ENCODE measurements at regions not wholly inside any gene's neighbourhood (a gene's known extent, or its start where the extent isn't known, plus 50 kb on each side); places are given as distances from the start of the nearest gene placed in this dataset.
A peak's percentile ranks its signal among the peaks of the same experiment; 100 is the strongest.

DNA sequence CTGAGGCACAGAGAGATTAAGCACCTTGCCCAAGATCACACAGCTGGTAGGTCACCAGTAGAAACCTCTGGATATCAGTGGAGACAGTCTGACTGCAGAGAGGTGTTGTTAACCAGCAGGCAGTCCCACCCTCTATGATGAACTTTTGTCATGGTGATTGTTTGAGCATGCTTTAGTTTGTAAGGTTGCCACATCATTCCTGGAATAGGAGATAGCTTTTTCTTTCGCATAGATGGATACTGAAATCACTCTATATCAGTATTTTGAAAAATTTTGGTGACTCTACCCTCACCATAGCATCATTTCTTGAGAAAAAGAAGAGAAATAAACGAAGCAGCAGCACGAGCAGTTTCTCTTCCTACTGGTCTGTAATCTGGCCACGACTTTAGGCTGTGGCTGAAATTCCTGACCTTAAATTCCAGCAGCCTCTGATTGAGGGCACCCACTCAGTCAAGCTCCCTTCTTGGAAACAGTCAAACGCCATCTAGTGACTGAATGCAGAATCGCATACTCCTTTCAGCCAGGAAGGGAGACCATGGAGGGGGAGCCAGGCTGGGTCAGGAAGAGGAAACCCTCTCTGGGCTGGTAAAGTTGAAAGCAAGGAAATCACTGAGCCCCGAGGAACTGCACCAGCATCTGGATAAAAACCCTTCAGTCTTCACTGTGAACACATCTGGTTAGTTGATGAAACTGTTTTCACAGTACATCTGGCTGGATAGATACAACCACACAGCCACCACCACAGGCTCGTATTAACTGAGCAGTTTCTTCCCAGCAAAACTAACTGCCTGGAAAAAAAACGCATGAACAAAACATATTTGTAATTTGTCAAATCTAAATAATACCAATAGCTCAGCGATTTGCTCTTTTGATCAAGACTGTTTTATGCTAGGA is 108.5 kb upstream of the XYLT1 start:
- 11% methylated on average over 6 of the region's 10 CpGs for WGBS (ENCODE audit: insufficient coverage)
- POLR2A ChIA-PET = interaction anchor here (0.7 kb wide), 1 partner anchor 46 kb away, joined by 4 read pairs; no protein-coding TSS in a partner anchor

DNA sequence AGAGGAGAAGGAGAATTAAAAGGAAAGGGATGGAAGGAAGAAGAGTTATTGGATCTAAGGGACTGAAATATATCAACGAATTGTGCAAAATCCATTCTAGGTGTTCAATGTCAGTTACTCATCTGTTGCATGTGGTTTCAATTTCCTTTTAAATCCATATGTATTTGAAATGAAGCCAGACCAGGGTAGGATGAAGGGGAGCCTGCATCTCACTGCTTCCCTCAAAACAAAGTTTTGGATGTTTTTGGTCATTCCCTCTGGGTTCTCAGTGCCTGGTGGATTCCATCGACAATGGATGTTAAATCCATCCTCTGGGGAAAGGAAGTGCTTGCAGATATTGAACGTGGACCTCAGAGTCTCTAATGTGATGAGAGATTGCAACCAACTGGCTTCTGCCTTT is 103.5 kb upstream of the XYLT1 start:
- no peak overlapping the region for H3K4me3 ChIP-seq (ENCODE audit: control insufficient read depth in 1 of 7, extremely low read depth in 1 of 7, insufficient read depth in 4 of 7, low read depth in 2 of 7, low read length in 6 of 7)
- no peak overlapping the region for H3K27ac ChIP-seq (ENCODE audit: insufficient read depth in 1 of 2, low read depth in 1 of 2, low read length in 2 of 2, poor library complexity in 1 of 2, severe bottlenecking in 2 of 2)
- H3K9me3 ChIP-seq (ENCODE audit: control extremely low read depth in 1 of 5, control insufficient read depth in 4 of 5, insufficient read depth in 2 of 5, low read depth in 1 of 5, low read length in 4 of 5) = no peaks in the 10 kb centered on the region
- POLR2A ChIA-PET = no interaction called here
- no peaks in the 10 kb centered on the region for H3K36me3 ChIP-seq (ENCODE audit: control insufficient read depth in 4 of 4, insufficient read depth in 4 of 4, low read length in 3 of 4)
- peaks cover 0 to 4% (median 0%) of the 10 kb centered on the region in 5 experiments for H3K27me3 ChIP-seq (replicated peaks in 2 of 5; ENCODE audit: control insufficient read depth in 4 of 5, insufficient read depth in 5 of 5, low read length in 4 of 5)
- 81% methylated on average over 2 of the region's 3 CpGs for WGBS (ENCODE audit: insufficient coverage)
- DNase-seq = no peak
- CTCF ChIA-PET = interaction anchor here (1.3 kb wide), 1 partner anchor 44 kb away, joined by 3 read pairs; no protein-coding TSS in a partner anchor
- H3K4me1 ChIP-seq (ENCODE audit: control extremely low read depth in 1 of 4, control insufficient read depth in 4 of 4, insufficient read depth in 4 of 4, low read length in 3 of 4) = peaks cover 0 to 6% (median under 1%) of the 10 kb centered on the region in 4 experiments

More for the DNA sequence above, 108.5 kb upstream of the XYLT1 start:
- Histone ChIP-seq H3K36me3 (ENCODE audit: control insufficient read depth in 4 of 4, insufficient read depth in 4 of 4, low read length in 3 of 4) (no peaks in the 10 kb centered on the region), H3K4me1 (ENCODE audit: control extremely low read depth in 1 of 4, control insufficient read depth in 4 of 4, insufficient read depth in 4 of 4, low read length in 3 of 4) (peaks cover 0 to 11% (median 3%) of the 10 kb centered on the region in 4 experiments), H3K27me3 (replicated peaks in 2 of 5; ENCODE audit: control insufficient read depth in 4 of 5, insufficient read depth in 5 of 5, low read length in 4 of 5) (no peaks in the 10 kb centered on the region), H3K9me3 (ENCODE audit: control extremely low read depth in 1 of 5, control insufficient read depth in 4 of 5, insufficient read depth in 2 of 5, low read depth in 1 of 5, low read length in 4 of 5) (peaks cover 0 to 5% (median 0%) of the 10 kb centered on the region in 5 experiments), H3K4me3 (ENCODE audit: control insufficient read depth in 1 of 7, extremely low read depth in 1 of 7, insufficient read depth in 4 of 7, low read depth in 2 of 7, low read length in 6 of 7) (peak overlapping the region in 3 of 7 experiments; percentile 5 to 42 (median 41)), H3K27ac (ENCODE audit: insufficient read depth in 1 of 2, low read depth in 1 of 2, low read length in 2 of 2, poor library complexity in 1 of 2, severe bottlenecking in 2 of 2) (no peak overlapping the region)
- CTCF ChIA-PET = interaction anchor here (0.9 to 2.4 kb wide), 10 partner anchors 9 to 375 kb away, joined by 3 to 15 read pairs (median 4); no protein-coding TSS in a partner anchor
- DNase-seq = peak; percentile 80 to 87 (median 83)

DNA sequence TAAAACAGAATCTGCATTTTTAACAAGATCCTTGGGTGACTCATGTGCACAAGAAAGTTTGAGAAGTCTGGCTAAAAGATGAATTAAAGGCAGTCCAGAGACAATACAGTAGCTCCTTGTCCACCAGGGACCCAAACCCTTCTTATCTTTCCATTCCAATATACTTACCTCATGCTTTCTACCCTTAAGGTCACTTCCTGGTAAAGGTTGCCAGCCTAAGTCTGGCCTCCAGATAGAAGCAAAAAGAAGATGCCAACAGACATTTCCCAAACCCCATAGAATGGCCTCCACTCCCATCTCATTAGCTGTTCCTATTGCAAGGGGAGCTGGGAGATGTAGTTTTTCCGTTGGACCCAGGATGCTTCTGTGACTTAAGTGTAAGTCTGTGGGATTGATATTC is 101.4 kb upstream of the XYLT1 start:
- H3K27me3 ChIP-seq (replicated peaks in 2 of 5; ENCODE audit: control insufficient read depth in 4 of 5, insufficient read depth in 5 of 5, low read length in 4 of 5) = peaks cover 0 to 4% (median 0%) of the 10 kb centered on the region in 5 experiments
- H3K27ac ChIP-seq (ENCODE audit: insufficient read depth in 1 of 2, low read depth in 1 of 2, low read length in 2 of 2, poor library complexity in 1 of 2, severe bottlenecking in 2 of 2) = no peak overlapping the region
- no peaks in the 10 kb centered on the region for H3K4me1 ChIP-seq (ENCODE audit: control extremely low read depth in 1 of 4, control insufficient read depth in 4 of 4, insufficient read depth in 4 of 4, low read length in 3 of 4)
- no peaks in the 10 kb centered on the region for H3K9me3 ChIP-seq (ENCODE audit: control extremely low read depth in 1 of 5, control insufficient read depth in 4 of 5, insufficient read depth in 2 of 5, low read depth in 1 of 5, low read length in 4 of 5)
- ChIA-PET POLR2A (no interaction called here), CTCF (interaction anchor here (0.7 kb wide), 1 partner anchor 13 kb away, joined by 3 read pairs; no protein-coding TSS in a partner anchor)
- DNase-seq = no peak
- H3K36me3 ChIP-seq (ENCODE audit: control insufficient read depth in 4 of 4, insufficient read depth in 4 of 4, low read length in 3 of 4) = no peaks in the 10 kb centered on the region
- no peak overlapping the region for H3K4me3 ChIP-seq (ENCODE audit: control insufficient read depth in 1 of 7, extremely low read depth in 1 of 7, insufficient read depth in 4 of 7, low read depth in 2 of 7, low read length in 6 of 7)
- WGBS (ENCODE audit: insufficient coverage) = 100% methylated on average over 1 of the region's 1 CpG

DNA sequence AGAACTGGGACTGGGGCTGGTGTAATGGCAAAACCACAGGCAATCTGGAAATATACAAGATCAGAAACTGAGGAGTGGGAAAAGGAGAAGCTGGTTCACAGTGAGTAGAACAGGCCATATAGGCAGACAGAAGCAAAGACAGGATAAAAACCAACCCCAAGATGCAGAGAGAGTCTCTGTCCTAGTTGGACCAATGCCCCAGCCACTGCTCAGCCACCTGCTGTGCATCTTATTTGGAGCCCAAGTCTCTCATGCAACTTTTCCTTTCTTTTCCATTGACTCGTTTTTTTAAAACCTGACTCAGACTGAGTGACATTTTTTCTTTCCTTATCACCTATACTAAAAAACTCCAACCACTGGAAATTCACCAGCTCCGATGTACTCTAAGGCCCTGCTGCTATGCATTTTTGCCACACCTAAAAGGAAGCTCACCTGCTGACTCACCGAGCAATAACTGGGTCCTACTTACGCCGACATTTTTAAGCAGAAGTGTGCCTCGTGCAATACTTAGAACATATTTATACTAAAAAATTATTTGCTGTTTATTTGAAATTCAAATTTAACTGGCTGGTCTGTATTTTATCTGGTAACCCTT is 100.8 kb upstream of the XYLT1 start:
- ChIA-PET CTCF (interaction anchor here (0.7 to 2.5 kb wide), 2 partner anchors 8 to 14 kb away, joined by 3 to 11 read pairs; no protein-coding TSS in a partner anchor), POLR2A (no interaction called here)
- H3K4me1 ChIP-seq (ENCODE audit: control extremely low read depth in 1 of 4, control insufficient read depth in 4 of 4, insufficient read depth in 4 of 4, low read length in 3 of 4) = no peaks in the 10 kb centered on the region
- no peak overlapping the region for H3K4me3 ChIP-seq (ENCODE audit: control insufficient read depth in 1 of 7, extremely low read depth in 1 of 7, insufficient read depth in 4 of 7, low read depth in 2 of 7, low read length in 6 of 7)
- H3K36me3 ChIP-seq (ENCODE audit: control insufficient read depth in 4 of 4, insufficient read depth in 4 of 4, low read length in 3 of 4) = no peaks in the 10 kb centered on the region
- 100% methylated on average over 2 of the region's 6 CpGs for WGBS (ENCODE audit: insufficient coverage)
- DNase-seq = no peak
- no peaks in the 10 kb centered on the region for H3K9me3 ChIP-seq (ENCODE audit: control extremely low read depth in 1 of 5, control insufficient read depth in 4 of 5, insufficient read depth in 2 of 5, low read depth in 1 of 5, low read length in 4 of 5)
- no peak overlapping the region for H3K27ac ChIP-seq (ENCODE audit: insufficient read depth in 1 of 2, low read depth in 1 of 2, low read length in 2 of 2, poor library complexity in 1 of 2, severe bottlenecking in 2 of 2)
- peaks cover 0 to 4% (median 0%) of the 10 kb centered on the region in 5 experiments for H3K27me3 ChIP-seq (replicated peaks in 2 of 5; ENCODE audit: control insufficient read depth in 4 of 5, insufficient read depth in 5 of 5, low read length in 4 of 5)

DNA sequence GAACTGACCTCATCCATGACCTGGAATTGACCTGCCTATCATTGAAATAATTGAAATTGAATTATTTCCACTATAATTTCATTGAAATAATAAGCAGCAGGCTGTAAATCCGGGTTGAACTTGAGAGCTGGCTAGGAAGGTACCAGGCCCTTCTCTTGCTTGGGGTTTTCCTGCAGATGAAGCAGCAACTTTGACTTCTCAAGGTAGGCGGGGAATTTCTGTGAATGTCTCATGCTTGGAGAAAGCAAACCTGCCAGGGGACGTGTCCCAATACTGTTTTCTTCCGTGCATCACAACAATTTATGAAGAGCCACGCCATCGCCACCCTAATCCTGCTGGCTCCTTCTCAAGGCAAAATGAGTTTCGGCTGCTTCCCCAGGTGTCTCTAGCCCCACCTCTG is 97.5 kb upstream of the XYLT1 start:
- no peak for DNase-seq
- Histone ChIP-seq H3K9me3 (ENCODE audit: control extremely low read depth in 1 of 5, control insufficient read depth in 4 of 5, insufficient read depth in 2 of 5, low read depth in 1 of 5, low read length in 4 of 5) (no peaks in the 10 kb centered on the region), H3K27ac (ENCODE audit: insufficient read depth in 1 of 2, low read depth in 1 of 2, low read length in 2 of 2, poor library complexity in 1 of 2, severe bottlenecking in 2 of 2) (no peak overlapping the region), H3K27me3 (replicated peaks in 2 of 5; ENCODE audit: control insufficient read depth in 4 of 5, insufficient read depth in 5 of 5, low read length in 4 of 5) (peaks cover 0 to 4% (median 0%) of the 10 kb centered on the region in 5 experiments), H3K4me1 (ENCODE audit: control extremely low read depth in 1 of 4, control insufficient read depth in 4 of 4, insufficient read depth in 4 of 4, low read length in 3 of 4) (no peaks in the 10 kb centered on the region), H3K36me3 (ENCODE audit: control insufficient read depth in 4 of 4, insufficient read depth in 4 of 4, low read length in 3 of 4) (no peaks in the 10 kb centered on the region), H3K4me3 (ENCODE audit: control insufficient read depth in 1 of 7, extremely low read depth in 1 of 7, insufficient read depth in 4 of 7, low read depth in 2 of 7, low read length in 6 of 7) (no peak overlapping the region)
- ChIA-PET CTCF (no interaction called here), POLR2A (no interaction called here)
- WGBS (ENCODE audit: insufficient coverage) = 97% methylated on average over 7 of the region's 7 CpGs

DNA sequence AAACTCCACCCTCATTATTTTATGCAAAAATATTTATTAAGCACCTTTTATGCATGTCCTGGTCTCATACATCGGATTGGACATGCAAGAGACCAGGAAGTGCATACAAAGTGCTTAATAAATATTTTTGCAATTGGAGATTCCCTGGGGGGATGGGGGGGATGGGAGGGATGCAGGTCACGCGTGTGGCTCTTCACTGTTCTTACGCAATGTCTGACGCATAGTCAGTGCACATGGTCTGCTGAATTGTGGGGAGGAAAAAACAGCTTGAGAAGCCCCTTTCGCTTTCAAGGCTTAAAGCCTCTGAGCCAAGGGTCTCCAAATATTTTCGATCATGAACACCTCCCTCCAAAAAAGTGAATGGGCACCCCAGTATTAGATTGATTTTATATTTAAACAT is 96.7 kb upstream of the XYLT1 start:
- ChIA-PET CTCF (interaction anchor here (1.1 kb wide), 1 partner anchor 8 kb away, joined by 3 read pairs; no protein-coding TSS in a partner anchor), POLR2A (no interaction called here)
- WGBS (ENCODE audit: insufficient coverage) = 100% methylated on average over 2 of the region's 7 CpGs
- H3K9me3 ChIP-seq (ENCODE audit: control extremely low read depth in 1 of 5, control insufficient read depth in 4 of 5, insufficient read depth in 2 of 5, low read depth in 1 of 5, low read length in 4 of 5) = no peaks in the 10 kb centered on the region
- peaks cover 0 to 4% (median 0%) of the 10 kb centered on the region in 5 experiments for H3K27me3 ChIP-seq (replicated peaks in 2 of 5; ENCODE audit: control insufficient read depth in 4 of 5, insufficient read depth in 5 of 5, low read length in 4 of 5)
- no peaks in the 10 kb centered on the region for H3K36me3 ChIP-seq (ENCODE audit: control insufficient read depth in 4 of 4, insufficient read depth in 4 of 4, low read length in 3 of 4)
- H3K27ac ChIP-seq (ENCODE audit: insufficient read depth in 1 of 2, low read depth in 1 of 2, low read length in 2 of 2, poor library complexity in 1 of 2, severe bottlenecking in 2 of 2) = no peak overlapping the region
- H3K4me1 ChIP-seq (ENCODE audit: control extremely low read depth in 1 of 4, control insufficient read depth in 4 of 4, insufficient read depth in 4 of 4, low read length in 3 of 4) = no peaks in the 10 kb centered on the region
- H3K4me3 ChIP-seq (ENCODE audit: control insufficient read depth in 1 of 7, extremely low read depth in 1 of 7, insufficient read depth in 4 of 7, low read depth in 2 of 7, low read length in 6 of 7) = no peak overlapping the region
- DNase-seq = no peak
